Activated CD8-positive, alpha-beta T cell treated with anti-CD3 and anti-CD28 coated beads for 36 hours (primary cell): ENCODE measurements at regions not wholly inside any gene's neighbourhood (a gene's known extent, or its start where the extent isn't known, plus 50 kb on each side); places are given as distances from the start of the nearest gene placed in this dataset. TPM values are rescaled to one million over a fixed set of nuclear protein-coding genes. Genes with fewer than 3 reads are reported as not detected.

Source experiments
- ATAC-seq: fragments of 200-7000 bp; cut with Tn5 transposase; one replicate; pipeline ENCODE4 v1.10.0; 2021; ENCODE audit warnings: mild to moderate bottlenecking, moderate library complexity
- CTCF ChIA-PET: fragments of 350-600 bp; sonication (Branson Sonifier 250); formaldehyde crosslinking; loops from one replicate; lab custom pipeline; 2021; ENCODE audit warnings: antibody characterized with exemption; lab: Charles Lee
- POLR2A ChIA-PET: fragments of 350-600 bp; sonication (Branson Sonifier 250); formaldehyde crosslinking; loops from one replicate; lab custom pipeline; 2021; ENCODE audit warnings: antibody characterized with exemption; lab: Charles Lee
- DNase-seq: peaks from one replicate; pipeline ENCODE4 v3.0.0-alpha.2; 2020
- H3K27ac Mint-ChIP-seq: one replicate; pipeline ENCODE4 v1.8.0; 2021; ENCODE audit warnings: mild to moderate bottlenecking, mixed read lengths
- H3K27me3 Mint-ChIP-seq: one replicate; pipeline ENCODE4 v1.8.0; 2021; ENCODE audit warnings: mixed read lengths
- H3K36me3 Mint-ChIP-seq: one replicate; pipeline ENCODE4 v1.8.0; 2021; ENCODE audit warnings: low read depth, mixed read lengths
- H3K4me1 Mint-ChIP-seq: one replicate; pipeline ENCODE4 v1.8.0; 2021; ENCODE audit warnings: low read depth, mixed read lengths
- H3K4me3 Mint-ChIP-seq: one replicate; pipeline ENCODE4 v1.8.0; 2021; ENCODE audit warnings: mild to moderate bottlenecking, moderate library complexity, mixed read lengths
- H3K9me3 Mint-ChIP-seq: one replicate; pipeline ENCODE4 v1.8.0; 2021; ENCODE audit warnings: mixed read lengths
- intact Hi-C: fragments of 100-400 bp; cut with micrococcal nuclease; formaldehyde crosslinking; loops from one replicate; pipeline ENCODE4 v1.10.0; 2022
- microRNA-seq: library from miRNA; unstranded; fragments of <30 nt; microRNA quantifications from one replicate; pipeline ENCODE4 v1.2.0, GENCODE V29; 2022; ENCODE audit warnings: borderline microRNAs expressed, borderline replicate concordance
- TF ChIP-seq, protein P1 (sequence below): fragments of 200-600 bp; IDR thresholded peaks from one replicate; pipeline ENCODE4 v1.8.0; 2022; ENCODE audit warnings: antibody characterized with exemption, mild to moderate bottlenecking

DNA sequence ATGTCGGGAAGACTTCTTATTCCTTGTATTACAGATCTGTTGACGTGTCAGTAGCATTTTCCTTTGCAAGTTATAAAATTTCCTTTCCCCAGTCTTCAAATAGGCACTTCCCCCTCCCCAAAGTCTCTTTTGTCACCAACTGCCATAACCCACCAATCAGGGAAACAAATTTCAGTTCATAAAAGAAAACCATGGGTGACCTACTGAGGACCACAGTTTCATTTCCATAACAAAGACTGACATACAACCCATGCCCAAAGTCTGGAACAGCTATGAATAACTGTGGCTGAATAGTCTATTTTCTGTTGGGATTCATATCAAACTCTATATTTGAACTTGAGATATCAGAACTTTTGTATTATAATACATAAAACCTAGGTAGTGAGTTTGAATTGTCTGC, 307.8 kb downstream of the KBTBD8 start:
- no peak overlapping the region for H3K27ac Mint-ChIP-seq
- no peaks in the 10 kb centered on the region for H3K4me1 Mint-ChIP-seq
- peaks cover 3% of the 10 kb centered on the region for H3K27me3 Mint-ChIP-seq
- H3K4me3 Mint-ChIP-seq: no peak overlapping the region
- no peaks in the 10 kb centered on the region for H3K36me3 Mint-ChIP-seq
- no peak for ATAC-seq
- ChIA-PET CTCF (interaction anchor here (0.9 kb wide), 1 partner anchor 75 kb away, joined by 3 read pairs; no protein-coding TSS in a partner anchor), POLR2A (no interaction called here)
- H3K9me3 Mint-ChIP-seq: no peaks in the 10 kb centered on the region
- TF ChIP-seq, protein P1, sequence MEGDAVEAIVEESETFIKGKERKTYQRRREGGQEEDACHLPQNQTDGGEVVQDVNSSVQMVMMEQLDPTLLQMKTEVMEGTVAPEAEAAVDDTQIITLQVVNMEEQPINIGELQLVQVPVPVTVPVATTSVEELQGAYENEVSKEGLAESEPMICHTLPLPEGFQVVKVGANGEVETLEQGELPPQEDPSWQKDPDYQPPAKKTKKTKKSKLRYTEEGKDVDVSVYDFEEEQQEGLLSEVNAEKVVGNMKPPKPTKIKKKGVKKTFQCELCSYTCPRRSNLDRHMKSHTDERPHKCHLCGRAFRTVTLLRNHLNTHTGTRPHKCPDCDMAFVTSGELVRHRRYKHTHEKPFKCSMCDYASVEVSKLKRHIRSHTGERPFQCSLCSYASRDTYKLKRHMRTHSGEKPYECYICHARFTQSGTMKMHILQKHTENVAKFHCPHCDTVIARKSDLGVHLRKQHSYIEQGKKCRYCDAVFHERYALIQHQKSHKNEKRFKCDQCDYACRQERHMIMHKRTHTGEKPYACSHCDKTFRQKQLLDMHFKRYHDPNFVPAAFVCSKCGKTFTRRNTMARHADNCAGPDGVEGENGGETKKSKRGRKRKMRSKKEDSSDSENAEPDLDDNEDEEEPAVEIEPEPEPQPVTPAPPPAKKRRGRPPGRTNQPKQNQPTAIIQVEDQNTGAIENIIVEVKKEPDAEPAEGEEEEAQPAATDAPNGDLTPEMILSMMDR: no peak
- DNase-seq: no peak
- intact Hi-C loops: no loop called here

DNA sequence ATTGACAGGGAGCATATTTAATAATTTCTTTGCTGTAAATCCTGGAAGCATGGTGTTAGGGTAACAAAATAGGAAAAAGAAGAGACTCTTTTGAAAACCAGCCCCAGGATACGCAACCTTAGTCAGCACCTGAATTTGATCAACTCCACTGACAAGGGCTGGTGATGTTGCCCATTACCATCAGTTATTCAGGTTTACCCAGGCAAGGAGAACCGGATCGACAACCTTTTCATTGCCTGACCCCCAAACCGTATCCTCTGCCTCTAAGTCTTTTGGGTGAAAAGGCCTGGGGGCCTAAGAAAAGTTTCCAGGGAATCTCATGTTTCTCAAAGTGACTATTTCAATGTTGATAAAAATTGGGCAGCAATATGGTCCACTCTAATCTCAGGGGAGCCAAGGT, 313.3 kb downstream of the KBTBD8 start:
- Mint-ChIP-seq H3K9me3 (no peaks in the 10 kb centered on the region), H3K27ac (no peak overlapping the region), H3K36me3 (no peaks in the 10 kb centered on the region), H3K4me3 (no peak overlapping the region), H3K27me3 (peaks cover 1% of the 10 kb centered on the region), H3K4me1 (no peaks in the 10 kb centered on the region)
- intact Hi-C loops: no loop called here
- DNase-seq: no peak
- TF ChIP-seq, protein P1: no peak
- no peak for ATAC-seq
- ChIA-PET POLR2A (no interaction called here), CTCF (no interaction called here)

DNA sequence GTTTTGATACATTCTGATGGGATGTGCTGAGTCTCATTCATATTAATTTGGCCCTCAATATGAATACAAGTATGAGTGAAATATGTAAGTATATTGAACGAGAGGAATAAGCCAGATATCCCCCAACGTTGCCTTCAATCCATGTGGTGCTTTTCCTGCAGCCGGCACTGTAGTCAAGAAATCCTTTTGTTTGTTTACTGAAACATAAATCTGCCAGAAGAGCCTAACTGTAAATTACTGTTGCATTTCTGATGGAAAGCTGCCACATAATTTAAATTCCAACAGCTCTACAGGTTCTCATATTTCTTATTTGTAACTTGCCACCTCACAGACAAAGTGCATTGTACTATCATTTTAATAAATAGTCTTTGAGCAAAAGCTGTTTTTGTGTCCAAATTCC, 314.0 kb downstream of the KBTBD8 start:
- POLR2A ChIA-PET: no interaction called here
- peaks cover 1% of the 10 kb centered on the region for H3K27me3 Mint-ChIP-seq

DNA sequence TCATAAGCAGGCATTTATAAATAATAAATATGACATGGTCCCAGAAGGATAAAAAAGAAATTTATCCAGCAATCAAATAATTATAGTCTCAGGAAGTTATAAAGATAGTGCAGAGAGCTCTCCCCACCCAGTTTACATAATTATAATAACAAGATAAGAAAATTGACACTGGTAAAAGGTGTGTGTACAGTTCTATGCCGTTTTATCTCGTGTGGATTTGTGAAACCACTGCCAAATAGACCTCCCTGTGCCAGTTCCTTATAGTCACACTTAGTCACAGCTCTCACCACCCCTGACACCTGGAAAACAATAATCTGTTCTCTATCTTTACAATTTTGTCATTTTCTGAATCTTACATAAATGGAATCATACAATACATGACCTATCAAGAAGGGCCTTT, 320.1 kb downstream of the KBTBD8 start:
- intact Hi-C loops: no loop called here
- CTCF ChIA-PET: no interaction called here
- Mint-ChIP-seq H3K36me3 (no peaks in the 10 kb centered on the region), H3K4me3 (no peak overlapping the region), H3K4me1 (no peaks in the 10 kb centered on the region), H3K27me3 (peaks cover 5% of the 10 kb centered on the region), H3K27ac (no peak overlapping the region), H3K9me3 (peaks cover 6% of the 10 kb centered on the region)
- POLR2A ChIA-PET: no interaction called here
- ATAC-seq: no peak
- TF ChIP-seq, protein P1: no peak
- no peak for DNase-seq

More for the DNA sequence above, 314.0 kb downstream of the KBTBD8 start:
- Mint-ChIP-seq H3K9me3 (no peaks in the 10 kb centered on the region), H3K4me1 (no peaks in the 10 kb centered on the region), H3K4me3 (no peak overlapping the region), H3K27ac (no peak overlapping the region), H3K36me3 (no peaks in the 10 kb centered on the region)
- no peak for ATAC-seq
- DNase-seq: no peak
- CTCF ChIA-PET: interaction anchor here (1.3 kb wide), 2 partner anchors 15 to 45 kb away, joined by 3 to 4 read pairs; no protein-coding TSS in a partner anchor
- TF ChIP-seq, protein P1: no peak
- intact Hi-C loops: no loop called here

DNA sequence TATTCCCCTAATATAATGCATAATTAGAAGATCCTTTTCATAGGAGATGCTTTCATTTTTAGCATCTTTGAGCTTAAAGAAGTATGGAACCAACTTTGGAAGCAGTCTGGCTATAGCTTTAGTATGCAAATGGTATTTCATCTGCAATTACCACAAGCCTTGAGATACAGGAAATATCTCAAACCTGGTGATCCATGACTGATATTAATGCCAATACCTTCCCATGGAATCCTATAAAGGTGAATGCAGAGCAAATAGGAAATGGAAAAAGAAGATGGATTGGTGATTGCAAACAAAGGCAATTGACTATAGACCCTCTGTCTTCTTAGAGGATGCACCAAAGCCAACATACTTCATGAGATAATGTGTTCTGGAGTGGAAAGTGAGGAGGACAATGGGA, 326.4 kb downstream of the KBTBD8 start:
- Mint-ChIP-seq H3K36me3 (no peaks in the 10 kb centered on the region), H3K27ac (no peak overlapping the region), H3K9me3 (peaks cover 6% of the 10 kb centered on the region), H3K4me1 (peaks cover 12% of the 10 kb centered on the region), H3K4me3 (no peak overlapping the region), H3K27me3 (peaks cover 2% of the 10 kb centered on the region)
- POLR2A ChIA-PET: no interaction called here
- ATAC-seq: no peak
- CTCF ChIA-PET: interaction anchor here (0.5 to 1.1 kb wide), 2 partner anchors 33 kb away, joined by 3 read pairs; no protein-coding TSS in a partner anchor
- DNase-seq: no peak
- intact Hi-C loops: no loop called here
- TF ChIP-seq, protein P1: no peak

Small RNA genes in the stretch of these regions (microRNA-seq; reads per million reads assigned to microRNA genes)
- gene MIR4272: not detected
